ENCODE measurements at regions not wholly inside any gene's neighbourhood (a gene's known extent, or its start where the extent isn't known, plus 50 kb on each side); places are given as distances from the start of the nearest gene placed in this dataset.

DNA sequence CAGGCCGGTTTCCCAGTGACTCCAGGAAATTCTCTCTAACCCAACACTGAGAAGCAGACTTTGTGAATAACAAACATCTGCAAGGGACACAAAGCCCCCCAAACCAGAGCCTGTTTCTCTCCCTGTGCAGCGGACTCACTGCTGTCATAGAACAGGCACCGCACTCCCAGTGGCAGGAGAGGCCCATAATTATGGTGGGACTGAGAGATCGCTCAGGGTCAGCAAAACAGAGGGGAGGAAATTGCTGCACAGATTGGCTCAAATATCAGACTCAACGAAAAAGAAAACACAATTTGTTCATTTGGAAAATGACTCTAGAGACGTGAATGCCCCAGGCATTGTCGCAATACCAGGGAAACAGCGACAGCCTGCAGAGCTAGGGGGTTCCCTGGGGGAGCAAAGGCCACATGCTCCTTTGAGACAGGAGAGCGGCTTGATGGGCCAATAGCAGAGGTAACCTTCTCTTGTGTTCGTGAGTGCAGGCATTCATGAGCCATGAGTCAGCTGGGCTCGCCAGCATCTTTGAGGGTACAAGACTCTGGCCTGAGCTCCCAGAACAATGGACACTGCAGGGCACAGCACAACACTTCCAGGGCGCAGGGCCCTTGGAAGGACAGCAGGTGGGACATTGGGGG is 143.3 kb upstream of the KLHL29 start:
- Histone ChIP-seq H3K27me3 (ENCODE audit: control insufficient read depth in 3 of 3, insufficient read depth in 3 of 3, low read length in 3 of 3) (no peaks in the 10 kb centered on the region), H3K27ac (ENCODE audit: low read depth, low read length) (no peak overlapping the region), H3K4me1 (ENCODE audit: control insufficient read depth in 3 of 3, insufficient read depth in 3 of 3, low read length in 3 of 3) (no peaks in the 10 kb centered on the region), H3K36me3 (ENCODE audit: control insufficient read depth in 3 of 3, insufficient read depth in 3 of 3, low read length in 3 of 3) (no peaks in the 10 kb centered on the region), H3K4me3 (ENCODE audit: low read length in 3 of 3) (no peak overlapping the region), H3K9me3 (ENCODE audit: control insufficient read depth in 3 of 3, low read length in 3 of 3) (no peaks in the 10 kb centered on the region), H3K9ac (ENCODE audit: low read depth in 1 of 3, low read length in 3 of 3) (no peak overlapping the region)

DNA sequence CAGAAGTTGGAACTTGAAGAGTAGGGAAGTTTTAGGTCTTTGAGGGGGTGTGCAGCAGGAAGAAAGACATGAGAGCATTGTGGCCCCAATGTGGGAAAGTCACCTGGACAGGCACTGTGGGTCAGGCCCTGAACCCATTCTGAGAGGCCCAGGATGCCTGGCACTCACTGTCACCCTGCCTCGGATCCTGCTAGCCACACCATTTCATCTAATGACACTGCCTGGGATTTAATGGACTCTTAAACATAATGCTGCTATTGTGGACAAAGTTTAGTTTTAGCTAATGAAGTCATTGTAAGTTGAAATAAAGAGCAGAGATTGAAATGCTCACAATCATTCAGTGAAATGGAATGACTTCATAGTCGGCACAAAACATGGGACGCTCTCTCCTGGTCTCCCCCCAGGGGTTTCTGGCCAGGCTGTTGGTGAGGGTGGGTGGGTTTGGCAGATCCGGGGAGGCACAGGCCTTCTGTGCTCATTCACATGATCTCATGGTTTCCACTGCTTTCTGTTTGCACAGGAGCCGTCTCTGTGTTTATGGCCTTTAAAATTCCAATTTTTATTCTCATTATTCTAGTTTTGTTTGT is 141.8 kb upstream of the KLHL29 start:
- Histone ChIP-seq H3K27ac (ENCODE audit: low read depth, low read length) (no peak overlapping the region), H3K9me3 (ENCODE audit: control insufficient read depth in 3 of 3, low read length in 3 of 3) (no peaks in the 10 kb centered on the region)

DNA sequence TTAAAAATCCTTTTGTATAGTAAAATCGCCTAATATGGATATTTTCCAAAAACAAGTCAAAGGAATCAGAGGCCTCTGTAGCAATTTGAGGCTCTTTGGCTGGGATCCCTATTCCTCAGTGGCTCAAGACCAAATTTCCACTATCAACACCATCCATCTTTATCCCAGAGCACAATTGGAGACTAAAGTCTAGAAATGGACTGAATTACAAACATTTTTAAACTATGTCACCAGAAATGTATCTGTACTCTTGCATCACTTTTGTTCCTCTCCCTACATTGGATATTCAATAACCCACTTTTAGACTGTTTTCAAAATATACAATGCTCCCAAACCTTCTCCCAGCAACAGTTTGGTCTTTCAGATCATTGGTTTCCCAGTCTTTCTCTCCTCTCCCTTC is 140.4 kb upstream of the KLHL29 start:
- H3K9me3 ChIP-seq (ENCODE audit: control insufficient read depth in 3 of 3, low read length in 3 of 3) = no peaks in the 10 kb centered on the region
- no peak overlapping the region for H3K9ac ChIP-seq (ENCODE audit: low read depth in 1 of 3, low read length in 3 of 3)
- H3K27ac ChIP-seq (ENCODE audit: low read depth, low read length) = no peak overlapping the region
- H3K36me3 ChIP-seq (ENCODE audit: control insufficient read depth in 3 of 3, insufficient read depth in 3 of 3, low read length in 3 of 3) = no peaks in the 10 kb centered on the region
- no peak overlapping the region for H3K4me3 ChIP-seq (ENCODE audit: low read length in 3 of 3)
- H3K27me3 ChIP-seq (ENCODE audit: control insufficient read depth in 3 of 3, insufficient read depth in 3 of 3, low read length in 3 of 3) = no peaks in the 10 kb centered on the region
- H3K4me1 ChIP-seq (ENCODE audit: control insufficient read depth in 3 of 3, insufficient read depth in 3 of 3, low read length in 3 of 3) = peaks cover 0 to 3% (median 3%) of the 10 kb centered on the region in 3 donors

More for the DNA sequence above, 141.8 kb upstream of the KLHL29 start:
- Histone ChIP-seq H3K4me3 (ENCODE audit: low read length in 3 of 3) (no peak overlapping the region), H3K36me3 (ENCODE audit: control insufficient read depth in 3 of 3, insufficient read depth in 3 of 3, low read length in 3 of 3) (no peaks in the 10 kb centered on the region), H3K27me3 (ENCODE audit: control insufficient read depth in 3 of 3, insufficient read depth in 3 of 3, low read length in 3 of 3) (no peaks in the 10 kb centered on the region), H3K4me1 (ENCODE audit: control insufficient read depth in 3 of 3, insufficient read depth in 3 of 3, low read length in 3 of 3) (no peaks in the 10 kb centered on the region), H3K9ac (ENCODE audit: low read depth in 1 of 3, low read length in 3 of 3) (no peak overlapping the region)

DNA sequence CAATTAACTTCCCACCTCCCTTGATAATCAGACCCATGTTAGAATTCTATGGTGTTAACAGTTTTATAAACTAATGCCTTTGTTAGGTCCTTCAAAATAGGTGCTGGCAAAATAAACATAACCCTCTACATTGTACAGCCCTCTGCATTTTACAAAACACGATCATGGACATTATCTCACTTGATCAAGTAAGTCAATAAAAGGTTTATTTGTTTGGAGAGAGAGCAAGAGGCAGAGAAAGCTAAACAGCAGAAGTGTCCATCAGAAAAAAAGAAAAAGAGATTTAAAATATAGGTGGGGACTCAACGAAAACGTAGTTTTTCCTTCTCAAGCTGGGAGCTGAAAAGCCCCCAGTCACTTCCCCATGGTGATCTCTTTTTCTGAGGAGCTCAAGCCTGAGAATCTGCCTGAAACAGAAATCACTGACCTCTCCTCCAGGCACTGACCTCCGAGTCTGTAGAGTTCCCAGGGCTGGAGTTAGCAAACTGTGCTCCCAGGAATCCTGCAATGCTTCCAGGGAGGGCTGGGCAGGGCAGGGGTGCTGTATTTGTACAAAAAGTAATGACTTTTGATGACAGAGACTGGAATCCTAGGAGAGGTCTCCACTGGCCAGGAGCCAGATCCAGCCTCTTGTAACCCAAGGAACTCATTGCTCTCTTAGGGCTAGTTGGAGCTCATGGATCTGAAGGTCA is 137.8 kb upstream of the KLHL29 start:
- Histone ChIP-seq H3K9me3 (ENCODE audit: control insufficient read depth in 3 of 3, low read length in 3 of 3) (no peaks in the 10 kb centered on the region), H3K9ac (ENCODE audit: low read depth in 1 of 3, low read length in 3 of 3) (no peak overlapping the region), H3K36me3 (ENCODE audit: control insufficient read depth in 3 of 3, insufficient read depth in 3 of 3, low read length in 3 of 3) (no peaks in the 10 kb centered on the region), H3K27ac (ENCODE audit: low read depth, low read length) (no peak overlapping the region), H3K4me1 (ENCODE audit: control insufficient read depth in 3 of 3, insufficient read depth in 3 of 3, low read length in 3 of 3) (peaks cover 10 to 13% (median 13%) of the 10 kb centered on the region in 3 donors), H3K4me3 (ENCODE audit: low read length in 3 of 3) (no peak overlapping the region), H3K27me3 (ENCODE audit: control insufficient read depth in 3 of 3, insufficient read depth in 3 of 3, low read length in 3 of 3) (no peaks in the 10 kb centered on the region)

DNA sequence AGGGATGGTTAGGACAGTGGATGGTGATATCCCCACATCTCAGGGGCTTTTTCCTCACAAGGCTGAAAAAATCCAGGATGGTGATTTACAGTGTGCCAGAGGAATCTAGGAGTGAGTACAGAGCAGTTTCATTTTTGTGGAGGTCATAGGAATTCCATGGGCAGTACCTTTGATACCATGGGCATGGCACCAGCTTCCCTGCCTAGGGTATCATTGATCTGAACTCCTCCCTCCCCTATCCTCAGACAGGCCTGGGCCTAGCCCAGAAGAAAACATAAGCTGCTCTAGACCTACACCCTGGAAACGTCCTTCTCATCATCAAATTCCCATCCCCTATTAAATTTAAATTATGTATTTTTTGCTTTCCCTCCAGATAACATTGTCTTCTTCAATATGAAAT is 136.3 kb upstream of the KLHL29 start:
- H3K36me3 ChIP-seq (ENCODE audit: control insufficient read depth in 3 of 3, insufficient read depth in 3 of 3, low read length in 3 of 3) = no peaks in the 10 kb centered on the region
- no peaks in the 10 kb centered on the region for H3K9me3 ChIP-seq (ENCODE audit: control insufficient read depth in 3 of 3, low read length in 3 of 3)
- H3K27ac ChIP-seq (ENCODE audit: low read depth, low read length) = no peak overlapping the region
- no peak overlapping the region for H3K4me3 ChIP-seq (ENCODE audit: low read length in 3 of 3)
- H3K4me1 ChIP-seq (ENCODE audit: control insufficient read depth in 3 of 3, insufficient read depth in 3 of 3, low read length in 3 of 3) = peaks cover 10 to 13% (median 13%) of the 10 kb centered on the region in 3 donors
- H3K9ac ChIP-seq (ENCODE audit: low read depth in 1 of 3, low read length in 3 of 3) = no peak overlapping the region
- no peaks in the 10 kb centered on the region for H3K27me3 ChIP-seq (ENCODE audit: control insufficient read depth in 3 of 3, insufficient read depth in 3 of 3, low read length in 3 of 3)

DNA sequence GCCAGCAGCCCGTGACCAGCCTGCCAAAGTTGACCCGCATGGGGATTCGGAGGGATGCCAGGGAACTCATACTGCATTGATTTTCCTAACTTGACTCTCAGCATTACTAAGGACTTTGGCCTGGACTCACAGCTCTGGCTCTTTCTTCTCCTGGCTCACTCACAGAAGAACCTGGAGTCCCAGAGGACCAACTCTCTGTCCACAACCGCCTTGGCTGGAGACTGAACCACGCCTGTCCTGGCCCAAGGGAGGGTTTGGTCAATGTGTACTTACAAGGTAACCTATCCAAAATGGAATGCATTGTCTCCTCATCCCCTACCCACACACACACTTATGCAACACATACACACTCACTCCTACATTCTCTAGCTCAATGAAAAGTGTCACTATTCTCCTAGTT is 135.6 kb upstream of the KLHL29 start:
- Histone ChIP-seq H3K9me3 (ENCODE audit: control insufficient read depth in 3 of 3, low read length in 3 of 3) (no peaks in the 10 kb centered on the region), H3K27ac (ENCODE audit: low read depth, low read length) (no peak overlapping the region)

DNA sequence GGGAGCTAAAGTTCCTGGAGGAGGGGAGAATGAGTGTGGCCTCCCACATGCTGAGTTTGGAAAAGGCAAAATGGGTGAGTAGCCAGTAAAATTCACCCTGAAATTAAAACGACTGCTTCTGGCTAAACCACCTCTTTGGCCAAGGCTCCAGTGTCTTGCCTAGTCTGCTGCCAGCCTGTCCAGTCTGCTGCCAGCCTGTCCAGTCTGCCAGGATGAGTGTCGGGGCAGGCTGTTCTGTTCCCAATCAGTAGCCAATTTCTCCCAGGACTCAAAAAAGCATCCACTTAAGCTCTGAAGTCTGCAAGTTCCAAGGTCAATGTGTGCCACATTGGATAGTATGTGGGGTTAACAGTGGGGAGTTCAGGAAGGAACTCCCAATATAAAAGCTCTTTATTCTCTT is 134.6 kb upstream of the KLHL29 start:
- H3K4me3 ChIP-seq (ENCODE audit: low read length in 3 of 3) = no peak overlapping the region
- no peaks in the 10 kb centered on the region for H3K36me3 ChIP-seq (ENCODE audit: control insufficient read depth in 3 of 3, insufficient read depth in 3 of 3, low read length in 3 of 3)
- H3K27me3 ChIP-seq (ENCODE audit: control insufficient read depth in 3 of 3, insufficient read depth in 3 of 3, low read length in 3 of 3) = no peaks in the 10 kb centered on the region
- no peak overlapping the region for H3K27ac ChIP-seq (ENCODE audit: low read depth, low read length)
- H3K9ac ChIP-seq (ENCODE audit: low read depth in 1 of 3, low read length in 3 of 3) = no peak overlapping the region
- peaks cover 10 to 13% (median 13%) of the 10 kb centered on the region in 3 donors for H3K4me1 ChIP-seq (ENCODE audit: control insufficient read depth in 3 of 3, insufficient read depth in 3 of 3, low read length in 3 of 3)
- no peaks in the 10 kb centered on the region for H3K9me3 ChIP-seq (ENCODE audit: control insufficient read depth in 3 of 3, low read length in 3 of 3)

More for the DNA sequence above, 135.6 kb upstream of the KLHL29 start:
- Histone ChIP-seq H3K36me3 (ENCODE audit: control insufficient read depth in 3 of 3, insufficient read depth in 3 of 3, low read length in 3 of 3) (no peaks in the 10 kb centered on the region), H3K27me3 (ENCODE audit: control insufficient read depth in 3 of 3, insufficient read depth in 3 of 3, low read length in 3 of 3) (no peaks in the 10 kb centered on the region), H3K4me3 (ENCODE audit: low read length in 3 of 3) (no peak overlapping the region), H3K4me1 (ENCODE audit: control insufficient read depth in 3 of 3, insufficient read depth in 3 of 3, low read length in 3 of 3) (peaks cover 10 to 13% (median 13%) of the 10 kb centered on the region in 3 donors), H3K9ac (ENCODE audit: low read depth in 1 of 3, low read length in 3 of 3) (no peak overlapping the region)

DNA sequence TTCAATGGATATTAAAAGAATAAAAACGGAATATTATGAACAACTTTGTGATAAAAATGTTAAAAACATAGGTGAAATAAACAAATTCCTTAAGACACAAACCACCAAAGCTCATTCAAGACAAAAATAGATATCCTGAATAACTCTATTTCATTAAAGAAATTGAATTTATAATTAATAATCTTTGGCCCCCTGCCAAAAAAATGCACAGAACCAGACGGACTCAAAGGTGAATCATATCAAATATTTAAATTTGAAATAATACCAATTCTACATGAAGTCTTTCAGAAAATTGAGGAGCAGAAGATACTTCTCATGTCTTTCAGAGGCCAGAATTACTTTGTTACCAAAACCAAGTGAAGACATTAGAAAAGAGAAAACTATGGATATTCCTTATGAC is 128.3 kb upstream of the KLHL29 start:
- Histone ChIP-seq H3K9me3 (ENCODE audit: control insufficient read depth in 3 of 3, low read length in 3 of 3) (no peaks in the 10 kb centered on the region), H3K36me3 (ENCODE audit: control insufficient read depth in 3 of 3, insufficient read depth in 3 of 3, low read length in 3 of 3) (no peaks in the 10 kb centered on the region), H3K9ac (ENCODE audit: low read depth in 1 of 3, low read length in 3 of 3) (no peak overlapping the region), H3K27me3 (ENCODE audit: control insufficient read depth in 3 of 3, insufficient read depth in 3 of 3, low read length in 3 of 3) (no peaks in the 10 kb centered on the region), H3K27ac (ENCODE audit: low read depth, low read length) (no peak overlapping the region), H3K4me3 (ENCODE audit: low read length in 3 of 3) (no peak overlapping the region), H3K4me1 (ENCODE audit: control insufficient read depth in 3 of 3, insufficient read depth in 3 of 3, low read length in 3 of 3) (no peaks in the 10 kb centered on the region)

DNA sequence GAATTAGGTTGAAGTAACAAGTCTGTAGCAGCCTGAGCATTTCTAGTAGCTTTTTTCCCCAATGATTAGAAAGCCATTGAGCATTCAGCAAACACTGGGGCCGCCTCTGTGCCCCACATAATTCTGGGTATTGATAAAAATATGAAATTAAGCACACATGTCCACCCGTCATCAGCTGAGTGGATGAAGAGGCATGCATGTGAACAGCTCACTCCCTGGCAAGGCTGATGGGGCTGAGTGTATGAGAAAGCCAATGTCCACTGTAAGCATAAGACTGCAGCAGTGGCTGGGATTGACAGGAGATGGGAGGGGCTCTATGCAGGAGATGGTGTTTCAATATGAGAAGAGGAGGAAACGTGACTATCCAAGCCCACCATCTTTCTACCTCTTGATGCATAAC is 124.4 kb upstream of the KLHL29 start:
- H3K27me3 ChIP-seq (ENCODE audit: control insufficient read depth in 3 of 3, insufficient read depth in 3 of 3, low read length in 3 of 3) = no peaks in the 10 kb centered on the region

More for the DNA sequence above, 124.4 kb upstream of the KLHL29 start:
- H3K4me1 ChIP-seq (ENCODE audit: control insufficient read depth in 3 of 3, insufficient read depth in 3 of 3, low read length in 3 of 3) = no peaks in the 10 kb centered on the region
- no peaks in the 10 kb centered on the region for H3K9me3 ChIP-seq (ENCODE audit: control insufficient read depth in 3 of 3, low read length in 3 of 3)
- no peaks in the 10 kb centered on the region for H3K36me3 ChIP-seq (ENCODE audit: control insufficient read depth in 3 of 3, insufficient read depth in 3 of 3, low read length in 3 of 3)
- no peak overlapping the region for H3K9ac ChIP-seq (ENCODE audit: low read depth in 1 of 3, low read length in 3 of 3)
- no peak overlapping the region for H3K27ac ChIP-seq (ENCODE audit: low read depth, low read length)
- H3K4me3 ChIP-seq (ENCODE audit: low read length in 3 of 3) = no peak overlapping the region
